Activated naive CD4-positive, alpha-beta T cell treated with anti-CD3 and anti-CD28 coated beads, Interleukin-2, amount 50 U/mL, for 24 hours (primary cell): ENCODE measurements at regions not wholly inside any gene's neighbourhood (a gene's known extent, or its start where the extent isn't known, plus 50 kb on each side); places are given as distances from the start of the nearest gene placed in this dataset.

Experiments
- H3K27ac Mint-ChIP-seq: one replicate; pipeline ENCODE4 v1.8.0; 2021; ENCODE audit warnings: mild to moderate bottlenecking, mixed read lengths
- H3K27me3 Mint-ChIP-seq: one replicate; pipeline ENCODE4 v1.8.0; 2021; ENCODE audit warnings: mixed read lengths
- H3K36me3 Mint-ChIP-seq: one replicate; pipeline ENCODE4 v1.8.0; 2021; ENCODE audit warnings: mixed read lengths
- H3K4me1 Mint-ChIP-seq: one replicate; pipeline ENCODE4 v1.8.0; 2021; ENCODE audit warnings: mixed read lengths
- H3K4me3 Mint-ChIP-seq: one replicate; pipeline ENCODE4 v1.8.0; 2021; ENCODE audit warnings: mild to moderate bottlenecking, mixed read lengths
- H3K9me3 Mint-ChIP-seq: one replicate; pipeline ENCODE4 v1.8.0; 2021; ENCODE audit warnings: mixed read lengths

DNA sequence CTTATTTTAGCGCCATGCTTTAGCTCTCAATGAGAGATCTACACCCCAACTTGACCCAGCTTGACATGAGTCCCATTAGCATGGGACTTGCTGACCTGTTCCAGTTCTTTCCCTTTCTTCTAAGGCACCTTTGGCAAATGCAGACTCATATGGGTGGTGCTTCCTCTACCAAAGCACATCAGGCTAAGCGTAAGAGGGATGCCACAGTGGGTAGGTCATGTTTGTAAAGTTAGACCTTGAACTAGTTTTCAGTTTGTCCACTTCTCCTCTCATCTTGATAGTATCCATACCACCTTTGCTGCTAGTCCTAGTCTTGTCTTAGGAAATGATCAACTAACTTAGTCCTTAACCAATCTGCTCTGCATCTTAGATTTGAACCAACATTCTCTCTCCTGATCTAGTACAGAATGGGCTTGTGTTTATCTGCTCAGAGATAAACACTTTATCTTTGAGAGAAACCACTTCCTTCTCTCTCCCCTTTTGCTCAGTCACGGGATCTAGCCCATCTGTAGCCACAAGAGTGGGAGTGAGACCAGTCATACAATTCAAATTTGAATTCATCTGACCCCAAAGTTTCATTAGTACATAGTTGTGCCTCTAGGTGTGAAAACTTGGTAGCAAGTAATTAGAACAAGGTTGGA, 72.1 kb upstream of the CD44 start:
- Mint-ChIP-seq H3K27ac (peak overlapping the region; percentile 84), H3K27me3 (no peaks in the 10 kb centered on the region), H3K36me3 (peaks cover 21% of the 10 kb centered on the region), H3K4me1 (peaks cover 58% of the 10 kb centered on the region), H3K4me3 (peak overlapping the region; percentile 64), H3K9me3 (peaks cover 19% of the 10 kb centered on the region)

DNA sequence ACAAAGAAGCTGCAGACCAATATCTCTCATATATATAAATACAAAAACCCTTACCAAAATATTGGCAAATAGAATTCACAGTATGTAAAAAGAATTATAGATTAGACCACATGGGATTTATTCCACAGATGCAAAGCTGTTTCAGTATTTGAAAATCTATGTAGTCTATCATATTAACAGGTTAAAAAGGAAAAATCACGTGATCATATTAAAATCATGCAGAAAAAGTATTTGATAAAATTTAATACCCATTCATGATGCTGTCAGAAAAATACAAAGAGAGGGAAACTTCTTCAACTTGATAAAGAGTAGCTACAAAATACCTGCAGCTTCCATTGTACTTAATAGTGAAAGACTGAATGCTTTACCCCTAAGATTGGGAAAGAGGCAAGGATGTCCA, 67.2 kb upstream of the CD44 start:
- Mint-ChIP-seq H3K27ac (peak overlapping the region; percentile 94), H3K27me3 (no peaks in the 10 kb centered on the region), H3K9me3 (peaks cover 18% of the 10 kb centered on the region), H3K4me1 (peaks cover 84% of the 10 kb centered on the region), H3K4me3 (peak overlapping the region; percentile 82), H3K36me3 (peaks cover 28% of the 10 kb centered on the region)

DNA sequence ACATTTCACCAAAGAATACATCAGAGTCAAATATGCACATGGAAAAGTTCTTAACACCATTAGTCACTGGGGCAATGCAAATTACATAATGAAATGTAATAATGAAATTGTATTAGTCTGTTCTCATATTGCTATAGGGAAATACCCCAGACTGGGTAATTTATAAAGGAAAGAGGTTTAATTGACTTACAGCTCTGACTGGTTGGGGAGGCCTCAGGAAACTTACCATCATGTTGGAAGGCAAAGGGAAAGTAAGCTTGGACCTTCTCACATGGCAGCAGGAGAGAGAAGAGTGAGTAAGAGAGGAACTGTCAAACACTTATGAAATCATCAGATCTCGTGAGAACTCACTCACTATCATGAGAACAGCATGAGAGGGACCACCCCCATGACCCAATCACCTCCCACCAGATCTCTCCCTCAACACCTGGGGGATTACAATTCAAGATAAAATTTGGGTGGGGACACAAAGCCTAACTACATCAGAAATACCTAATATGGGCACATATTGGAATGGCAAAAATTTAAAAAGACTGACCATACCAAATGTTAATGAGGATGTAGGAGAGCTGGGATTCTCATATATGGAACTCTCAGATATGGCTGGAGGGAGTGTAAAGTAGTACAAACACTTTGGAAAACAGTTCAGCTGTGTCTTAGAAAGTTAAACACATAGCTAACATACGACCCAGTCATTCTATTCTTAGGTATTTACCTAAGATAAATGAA, 65.1 kb upstream of the CD44 start:
- H3K27me3 Mint-ChIP-seq: no peaks in the 10 kb centered on the region
- peaks cover 87% of the 10 kb centered on the region for H3K4me1 Mint-ChIP-seq
- peaks cover 25% of the 10 kb centered on the region for H3K36me3 Mint-ChIP-seq
- H3K27ac Mint-ChIP-seq: peak overlapping the region; percentile 93
- peaks cover 14% of the 10 kb centered on the region for H3K9me3 Mint-ChIP-seq
- H3K4me3 Mint-ChIP-seq: peak overlapping the region; percentile 82

DNA sequence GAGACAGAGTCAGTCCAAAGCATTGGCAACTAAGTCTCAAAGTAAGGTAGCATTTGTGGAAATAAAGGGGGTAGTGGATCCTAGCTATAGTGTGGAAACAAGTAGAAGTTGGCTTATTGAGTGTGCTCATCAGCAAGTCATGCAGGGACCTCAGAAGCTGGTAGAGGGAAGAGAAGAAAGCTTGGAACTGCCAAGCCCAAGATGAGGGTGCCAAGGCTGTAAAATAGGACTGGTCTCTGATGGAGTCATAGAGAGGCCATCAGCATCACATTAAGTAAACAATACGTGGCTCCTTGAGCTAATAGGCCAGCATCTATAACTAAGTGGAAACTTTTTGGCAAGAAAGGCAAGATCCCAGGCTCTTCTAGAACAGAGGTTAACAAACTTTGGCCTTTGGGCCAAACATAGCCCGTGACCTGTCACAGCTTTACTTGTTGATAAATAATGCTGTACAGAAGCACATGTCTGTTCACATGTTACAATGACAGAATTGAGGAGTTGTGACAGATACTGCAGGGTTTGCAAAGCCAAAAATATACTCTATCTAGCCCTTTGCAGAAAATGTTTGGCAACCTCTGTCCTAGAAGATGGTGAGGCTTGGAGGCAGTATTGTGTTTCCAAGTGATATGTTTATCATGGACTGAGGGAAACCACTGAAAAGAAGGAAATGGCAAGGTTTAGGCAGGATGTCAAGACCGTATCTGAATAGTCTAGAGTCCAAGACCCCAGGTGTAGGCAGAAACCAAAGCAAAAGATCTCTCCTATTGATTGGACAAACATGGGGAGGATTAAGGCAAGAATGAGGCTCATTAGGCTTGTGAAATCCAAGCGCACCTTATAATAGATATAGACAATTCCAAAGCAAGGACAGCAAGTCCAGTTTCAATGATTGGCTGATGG, 62.5 kb upstream of the CD44 start:
- peaks cover 11% of the 10 kb centered on the region for H3K36me3 Mint-ChIP-seq
- H3K27ac Mint-ChIP-seq: peak overlapping the region; percentile 92
- no peaks in the 10 kb centered on the region for H3K27me3 Mint-ChIP-seq
- H3K4me1 Mint-ChIP-seq: peaks cover 91% of the 10 kb centered on the region
- no peaks in the 10 kb centered on the region for H3K9me3 Mint-ChIP-seq
- H3K4me3 Mint-ChIP-seq: peak overlapping the region; percentile 16

DNA sequence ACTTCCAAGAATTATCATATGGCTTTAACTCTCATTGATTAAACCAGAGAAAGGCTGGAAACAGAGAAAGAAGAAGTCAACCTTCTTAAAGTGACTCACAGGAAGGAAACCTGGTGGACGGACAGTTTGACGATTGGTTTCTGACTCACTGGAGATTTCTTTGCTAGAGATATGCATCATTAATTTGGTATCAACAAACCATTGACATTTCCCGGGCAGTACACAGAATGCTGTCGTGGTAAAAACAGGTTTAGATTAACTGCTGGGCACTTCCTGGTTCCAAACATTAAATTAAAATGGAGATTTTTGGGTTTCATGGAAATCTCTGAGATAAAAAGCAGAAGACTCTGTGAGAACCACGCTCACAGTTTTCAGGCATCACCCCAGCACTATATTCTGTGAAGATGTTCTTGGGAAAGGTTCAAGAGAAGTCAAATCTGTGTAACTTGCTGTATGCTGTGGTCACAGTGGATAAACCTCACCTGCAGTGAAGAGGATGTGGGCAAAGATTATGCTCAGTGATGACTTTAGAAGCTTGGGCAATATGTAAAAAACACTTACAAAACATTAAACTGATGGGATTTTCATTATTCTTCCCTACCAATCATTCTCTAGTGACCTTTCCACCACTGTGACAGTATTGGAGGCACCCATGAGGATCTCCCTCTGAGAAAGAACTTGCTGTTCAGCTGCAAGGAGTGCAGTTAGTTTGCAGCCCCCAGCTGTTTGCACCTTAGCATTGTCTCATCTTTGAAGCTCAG, 61.1 kb upstream of the CD44 start:
- H3K4me1 Mint-ChIP-seq: peaks cover 89% of the 10 kb centered on the region
- peak overlapping the region; percentile 82 for H3K4me3 Mint-ChIP-seq
- H3K9me3 Mint-ChIP-seq: no peaks in the 10 kb centered on the region
- H3K27me3 Mint-ChIP-seq: no peaks in the 10 kb centered on the region
- H3K36me3 Mint-ChIP-seq: peaks cover 7% of the 10 kb centered on the region
- peak overlapping the region; percentile 99 for H3K27ac Mint-ChIP-seq

DNA sequence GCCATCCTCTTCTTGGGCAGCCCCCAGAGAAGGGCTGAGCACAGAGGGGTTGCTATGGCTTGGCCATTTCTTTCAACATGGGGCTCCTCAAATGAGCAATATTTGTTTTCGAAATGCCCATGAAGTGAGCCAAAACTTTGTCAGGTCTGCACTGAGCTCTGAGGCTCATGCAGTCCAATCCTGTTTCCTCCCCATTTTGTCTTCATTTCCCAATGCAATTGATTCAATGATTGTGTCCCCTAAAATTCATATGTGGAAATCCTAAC, 60.6 kb upstream of the CD44 start:
- H3K27me3 Mint-ChIP-seq: no peaks in the 10 kb centered on the region
- peaks cover 7% of the 10 kb centered on the region for H3K36me3 Mint-ChIP-seq
- H3K4me3 Mint-ChIP-seq: peak overlapping the region; percentile 61
- no peaks in the 10 kb centered on the region for H3K9me3 Mint-ChIP-seq
- peak overlapping the region; percentile 99 for H3K27ac Mint-ChIP-seq
- H3K4me1 Mint-ChIP-seq: peaks cover 89% of the 10 kb centered on the region

DNA sequence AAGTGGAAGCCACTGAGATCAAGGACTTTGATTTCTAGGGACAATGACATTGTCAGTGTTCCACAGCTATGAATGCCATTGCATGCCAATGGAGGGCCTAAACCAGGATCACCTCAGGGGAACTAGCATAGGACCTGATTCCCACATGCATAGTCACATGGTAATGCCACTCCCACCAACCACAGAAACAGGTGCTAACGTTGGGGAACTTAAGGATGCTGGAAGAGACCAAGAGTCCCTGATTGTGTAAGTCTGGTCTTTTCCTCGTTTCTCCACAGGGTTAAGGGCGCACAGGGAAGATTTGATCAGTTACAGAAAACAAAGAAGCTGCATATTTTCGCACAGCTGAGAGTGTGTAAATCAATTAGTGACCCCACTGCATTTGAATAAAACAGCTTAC, 59.4 kb upstream of the CD44 start:
- Mint-ChIP-seq H3K27ac (peak overlapping the region; percentile 99), H3K36me3 (peaks cover 3% of the 10 kb centered on the region), H3K9me3 (no peaks in the 10 kb centered on the region), H3K27me3 (no peaks in the 10 kb centered on the region), H3K4me3 (peak overlapping the region; percentile 45), H3K4me1 (peaks cover 89% of the 10 kb centered on the region)

DNA sequence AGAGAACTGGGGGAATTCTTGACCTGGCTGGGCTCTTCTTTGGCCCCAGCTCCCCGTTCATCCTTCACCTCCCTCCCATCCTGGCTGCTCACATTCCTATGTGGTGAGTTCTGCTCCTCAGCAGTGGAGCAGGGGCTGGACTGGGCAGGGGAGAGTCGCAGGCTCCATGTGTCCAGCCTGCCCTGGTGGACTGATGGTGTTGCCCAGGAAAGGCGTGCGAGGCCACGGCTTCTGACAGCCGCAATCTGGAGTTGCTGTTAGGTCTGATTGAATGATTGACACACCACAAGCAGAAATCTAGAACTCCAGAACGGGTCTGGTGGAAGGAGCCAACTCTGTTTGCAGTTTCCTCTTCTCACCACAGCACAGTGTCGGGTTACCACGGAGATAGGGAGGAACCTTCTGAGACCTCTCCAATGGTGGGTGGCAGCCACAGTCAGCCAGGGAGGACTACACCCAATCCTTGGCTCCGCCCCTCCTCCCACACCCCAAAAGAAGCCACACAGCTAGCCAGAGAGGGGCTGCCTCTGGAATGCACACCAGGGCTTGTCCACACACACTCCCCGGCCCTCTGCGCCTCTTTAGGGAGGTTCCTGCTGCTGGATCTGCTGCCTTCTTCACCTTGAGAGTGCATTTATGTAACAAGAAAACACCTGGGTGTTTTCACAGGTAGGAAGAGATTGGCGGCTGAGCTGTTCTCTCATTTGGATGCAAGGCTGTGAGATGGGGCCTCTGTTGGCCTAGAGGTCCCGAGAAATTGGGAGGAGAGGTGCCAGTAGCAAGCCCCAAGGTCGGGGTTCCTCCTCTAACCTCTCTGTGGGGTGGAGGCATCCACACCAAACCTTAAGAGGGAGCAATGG, 56.4 kb upstream of the CD44 start:
- H3K4me1 Mint-ChIP-seq: peaks cover 97% of the 10 kb centered on the region
- no peaks in the 10 kb centered on the region for H3K27me3 Mint-ChIP-seq
- H3K27ac Mint-ChIP-seq: peak overlapping the region; percentile 73
- peak overlapping the region; percentile 78 for H3K4me3 Mint-ChIP-seq
- H3K9me3 Mint-ChIP-seq: no peaks in the 10 kb centered on the region
- peaks cover 2% of the 10 kb centered on the region for H3K36me3 Mint-ChIP-seq

DNA sequence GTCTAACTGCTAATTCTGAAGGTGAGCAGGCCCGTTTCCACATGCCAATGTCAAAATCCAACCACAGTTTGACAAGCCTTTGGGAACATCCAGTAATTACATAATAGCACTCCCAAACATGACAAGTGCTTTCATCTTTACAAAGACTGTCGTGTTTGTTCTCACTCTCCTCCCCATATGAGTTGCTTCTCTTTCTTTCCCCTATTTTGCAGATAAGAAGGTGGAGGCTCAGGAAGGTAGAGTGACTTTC, 55.9 kb upstream of the CD44 start:
- Mint-ChIP-seq H3K27me3 (no peaks in the 10 kb centered on the region), H3K36me3 (peaks cover 2% of the 10 kb centered on the region), H3K9me3 (no peaks in the 10 kb centered on the region), H3K27ac (peak overlapping the region; percentile 73), H3K4me1 (peaks cover 97% of the 10 kb centered on the region), H3K4me3 (peak overlapping the region; percentile 78)

DNA sequence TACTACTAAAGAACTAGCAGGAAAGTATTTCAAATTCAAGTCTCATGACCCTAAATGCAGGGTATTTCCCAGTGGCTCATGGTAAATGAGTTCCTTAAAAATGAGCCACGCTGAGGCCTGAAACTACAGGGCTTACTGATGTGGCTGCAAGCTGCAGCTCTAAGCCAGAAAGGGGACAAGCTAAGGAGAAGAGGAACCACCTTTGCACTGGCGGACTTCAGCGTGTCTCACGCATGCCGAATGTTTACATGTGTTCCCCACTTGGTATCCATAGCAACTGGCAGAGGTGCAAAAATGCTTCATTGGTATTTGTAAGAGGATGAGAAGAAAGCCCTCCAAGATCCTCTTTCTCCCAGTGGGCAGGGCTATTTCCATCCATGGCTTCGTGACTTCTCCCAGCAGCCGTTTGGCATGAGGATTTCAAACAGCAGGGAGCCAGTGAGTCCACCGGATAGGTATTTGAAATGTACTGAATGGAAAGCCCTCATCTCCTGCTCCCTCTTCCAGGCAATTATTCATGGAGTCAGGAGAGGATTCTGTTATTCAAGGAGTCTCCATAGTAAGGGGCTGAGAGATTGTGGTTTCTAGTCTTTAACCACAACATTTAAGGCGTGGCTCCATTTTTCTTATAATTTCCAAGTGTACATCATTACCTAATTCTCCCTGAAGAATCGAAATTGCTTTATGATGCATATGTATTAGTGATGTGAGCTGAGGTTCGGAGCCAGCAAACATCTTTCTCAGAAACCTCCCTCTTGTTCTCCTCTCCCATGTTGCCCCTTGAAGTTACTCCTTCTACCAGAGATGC, 55.3 kb upstream of the CD44 start:
- Mint-ChIP-seq H3K4me1 (peaks cover 97% of the 10 kb centered on the region), H3K27ac (peak overlapping the region; percentile 73), H3K9me3 (no peaks in the 10 kb centered on the region), H3K4me3 (peak overlapping the region; percentile 78), H3K27me3 (no peaks in the 10 kb centered on the region), H3K36me3 (peaks cover 4% of the 10 kb centered on the region)

DNA sequence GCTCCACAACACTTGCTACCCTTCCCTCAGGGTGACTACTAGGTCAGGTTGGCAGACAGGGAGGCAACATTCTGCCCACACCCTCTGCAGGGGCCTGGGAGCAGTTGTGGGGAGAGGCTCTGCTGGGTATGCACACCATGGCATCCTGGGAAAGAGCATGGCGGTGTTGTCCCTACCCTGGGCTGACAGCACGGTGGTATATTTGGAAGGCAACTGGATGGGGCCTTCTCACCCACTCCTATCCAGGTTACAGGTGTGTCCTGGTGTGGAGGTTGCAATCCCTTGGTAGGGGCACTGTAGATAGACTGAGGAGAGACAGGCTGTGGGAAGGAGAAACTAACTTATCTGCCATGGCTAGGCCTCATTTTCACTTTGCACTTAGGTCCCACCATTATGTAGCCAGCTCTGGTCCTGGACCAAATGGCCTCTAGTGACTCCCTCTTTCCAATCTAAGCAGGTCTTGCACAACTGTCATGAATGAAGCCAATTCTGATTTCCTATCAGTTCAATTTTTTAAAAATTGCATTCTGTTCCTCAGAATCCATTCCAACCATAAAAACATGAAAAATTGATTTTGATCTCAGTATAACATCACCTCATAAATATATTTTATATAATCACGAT, 54.0 kb upstream of the CD44 start:
- H3K27ac Mint-ChIP-seq: peak overlapping the region; percentile 30
- no peaks in the 10 kb centered on the region for H3K9me3 Mint-ChIP-seq
- peaks cover 4% of the 10 kb centered on the region for H3K36me3 Mint-ChIP-seq
- peaks cover 96% of the 10 kb centered on the region for H3K4me1 Mint-ChIP-seq
- no peaks in the 10 kb centered on the region for H3K27me3 Mint-ChIP-seq
- peak overlapping the region; percentile 26 for H3K4me3 Mint-ChIP-seq

DNA sequence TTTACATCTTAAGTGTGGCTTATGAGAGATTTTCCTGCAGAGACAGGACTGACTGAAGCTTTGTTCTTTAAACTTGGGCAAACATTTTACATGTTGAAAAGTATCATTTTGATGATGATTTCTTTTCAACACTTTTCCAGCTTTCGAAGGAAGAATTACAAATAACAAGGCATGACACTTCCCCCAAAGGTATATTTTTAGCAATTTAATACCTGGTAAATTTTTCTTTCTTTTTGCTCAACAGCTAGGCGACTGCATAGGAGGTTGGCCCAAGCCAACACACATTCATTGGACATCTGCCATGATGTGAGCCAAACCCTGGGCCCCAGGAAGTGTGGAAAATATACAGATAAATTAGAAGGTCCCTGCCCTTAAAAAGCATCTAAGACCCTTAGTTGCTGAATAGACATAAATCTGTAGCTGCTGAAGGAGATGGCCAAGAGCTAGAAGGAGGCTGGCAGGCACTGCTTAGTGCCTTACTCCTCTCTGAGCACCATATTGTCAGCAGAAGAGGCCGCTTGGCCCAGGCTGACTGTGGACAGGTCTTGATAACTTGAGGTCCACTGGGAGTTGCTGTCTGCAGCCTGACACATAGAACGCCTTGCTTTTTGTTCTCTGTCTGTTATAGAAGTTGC, 53.3 kb upstream of the CD44 start:
- peak overlapping the region; percentile 17 for H3K27ac Mint-ChIP-seq
- no peaks in the 10 kb centered on the region for H3K27me3 Mint-ChIP-seq
- peaks cover 96% of the 10 kb centered on the region for H3K4me1 Mint-ChIP-seq
- H3K4me3 Mint-ChIP-seq: no peak overlapping the region
- peaks cover 5% of the 10 kb centered on the region for H3K36me3 Mint-ChIP-seq
- H3K9me3 Mint-ChIP-seq: no peaks in the 10 kb centered on the region

DNA sequence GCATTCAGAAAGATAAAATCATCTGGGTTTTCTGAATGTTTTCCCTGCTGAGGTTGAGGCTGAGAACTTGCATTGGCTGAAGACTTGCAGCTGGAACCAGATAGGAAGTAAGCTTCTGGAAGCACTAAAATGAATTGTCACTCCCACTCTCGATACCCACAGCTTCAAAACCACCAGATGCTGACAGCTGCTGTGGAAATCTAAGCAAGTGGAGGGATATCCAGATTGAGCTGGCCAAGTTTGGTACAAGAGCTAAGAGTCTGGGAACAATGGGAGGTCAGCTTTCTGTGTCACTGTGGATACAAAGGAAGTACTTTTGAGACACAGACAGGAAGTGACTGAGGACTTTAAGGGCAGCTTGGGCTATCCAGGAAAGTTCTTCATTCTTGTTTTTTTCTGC, 51.3 kb upstream of the CD44 start:
- peaks cover 8% of the 10 kb centered on the region for H3K36me3 Mint-ChIP-seq
- peak overlapping the region; percentile 15 for H3K27ac Mint-ChIP-seq
- H3K9me3 Mint-ChIP-seq: no peaks in the 10 kb centered on the region
- H3K4me1 Mint-ChIP-seq: peaks cover 90% of the 10 kb centered on the region
- no peaks in the 10 kb centered on the region for H3K27me3 Mint-ChIP-seq
- no peak overlapping the region for H3K4me3 Mint-ChIP-seq
